SU-DHL-6 (cell line): ENCODE measurements at regions not wholly inside any gene's neighbourhood (a gene's known extent, or its start where the extent isn't known, plus 50 kb on each side); places are given as distances from the start of the nearest gene placed in this dataset.

Source experiments
- H2AFZ ChIP-seq: fragments of 200-600 bp; sonication (generic); 2 replicates; pipeline ENCODE4 v1.6.1; 2014; ENCODE audit warnings: low read depth, mild to moderate bottlenecking, moderate library complexity, mixed read lengths, antibody characterized with exemption, low read length; ENCODE audit not compliant: severe bottlenecking
- H3F3A ChIP-seq: fragments of 200-600 bp; shearing (Covaris generic); 2 replicates; pipeline ENCODE4 v1.6.0; 2016; ENCODE audit warnings: antibody characterized with exemption, mild to moderate bottlenecking; ENCODE audit not compliant: insufficient read depth
- H3K27ac ChIP-seq: fragments of 200-600 bp; sonication (generic); 2 replicates; pipeline ENCODE4 v1.5.1; 2016; ENCODE audit warnings: low read depth, mild to moderate bottlenecking, low read length, moderate library complexity, mixed read lengths
- H3K27me3 ChIP-seq: fragments of 200-600 bp; sonication (generic), shearing (Covaris generic); 2 replicates; pipeline ENCODE4 v1.6.0; 2014; ENCODE audit warnings: mild to moderate bottlenecking, low read length
- H3K36me3 ChIP-seq: fragments of 200-600 bp; sonication (generic); 2 replicates; pipeline ENCODE4 v1.6.1; 2014; ENCODE audit warnings: mild to moderate bottlenecking, low read length, mixed read lengths
- H3K4me2 ChIP-seq: fragments of 300-600, 200-600 bp; shearing (Covaris generic), sonication (generic); 2 replicates; pipeline ENCODE4 v1.6.0; 2014; ENCODE audit warnings: low read length, low read depth, mild to moderate bottlenecking; ENCODE audit not compliant: poor library complexity, severe bottlenecking
- H3K4me3 ChIP-seq: fragments of 200-600 bp; sonication (generic); 2 replicates; pipeline ENCODE4 v1.5.1; 2014; ENCODE audit warnings: antibody characterized with exemption, low read length, mild to moderate bottlenecking, mixed read lengths; ENCODE audit not compliant: insufficient read depth, poor library complexity, severe bottlenecking
- H3K79me2 ChIP-seq: fragments of 200-600 bp; sonication (generic); 2 replicates; pipeline ENCODE4 v1.6.1; 2014; ENCODE audit warnings: mild to moderate bottlenecking, low read length, moderate library complexity; ENCODE audit not compliant: insufficient read depth
- H3K9ac ChIP-seq: fragments of 200-600 bp; sonication (generic); 2 replicates; pipeline ENCODE4 v1.7.0; 2014; ENCODE audit warnings: mild to moderate bottlenecking, low read length
- H3K9me2 ChIP-seq: fragments of 200-600 bp; sonication (generic); replicated peaks from 2 replicates; pipeline ENCODE4 v1.6.1; 2014; ENCODE audit warnings: low read length; ENCODE audit not compliant: insufficient read depth
- H3K9me3 ChIP-seq: fragments of 200-600 bp; sonication (generic); 2 replicates; pipeline ENCODE4 v1.6.1; 2014; ENCODE audit warnings: low read length, mixed read lengths; ENCODE audit not compliant: insufficient read depth
- H4K20me1 ChIP-seq: fragments of 200-600 bp; sonication (generic); 2 replicates; pipeline ENCODE4 v1.6.1; 2014; ENCODE audit warnings: low read depth, mild to moderate bottlenecking, antibody characterized with exemption, low read length, moderate library complexity, mixed read lengths
- EZH2phosphoT487 ChIP-seq: fragments of 200-600 bp; sonication (generic), shearing (Covaris generic); conservative IDR thresholded peaks from 2 replicates; pipeline ENCODE4 v1.6.1; 2018; ENCODE audit warnings: mild to moderate bottlenecking, antibody characterized with exemption, low read length, moderate library complexity, mixed read lengths
- TF ChIP-seq, protein P1 (sequence below): fragments of 200-600 bp; sonication (generic); IDR thresholded peaks from one replicate; pipeline ENCODE4 v1.5.1; 2017; ENCODE audit warnings: antibody characterized with exemption, mild to moderate bottlenecking, low read length, moderate library complexity; ENCODE audit not compliant: insufficient read depth, poor library complexity, severe bottlenecking

DNA sequence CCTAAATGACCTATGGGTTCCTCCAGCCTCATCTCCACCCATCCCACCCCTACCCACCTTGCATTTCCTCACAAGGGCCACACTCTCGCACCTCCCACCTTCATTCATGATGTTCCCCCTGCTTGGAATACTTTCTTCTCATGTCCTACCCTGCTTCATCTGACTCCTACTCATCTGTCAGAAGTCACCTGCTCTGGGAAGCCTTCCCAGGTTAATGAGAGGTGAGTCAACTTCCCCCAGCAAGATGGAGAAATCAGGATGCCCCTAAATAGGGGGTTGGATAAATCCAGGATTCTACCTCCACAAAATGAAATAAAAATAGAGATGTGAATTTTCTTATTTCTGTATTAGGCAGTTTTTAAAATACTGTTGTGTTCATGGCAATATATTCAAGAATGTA is 51.0 kb upstream of the WSB1 start:
- Histone ChIP-seq H4K20me1 (no peaks in the 10 kb centered on the region), H3K9ac (no peak overlapping the region), H3K9me3 (no peaks in the 10 kb centered on the region), H3K4me2 (no peak overlapping the region), H3F3A (no peaks in the 10 kb centered on the region), H3K36me3 (no peaks in the 10 kb centered on the region), H3K27me3 (no peaks in the 10 kb centered on the region), H3K79me2 (no peaks in the 10 kb centered on the region), H3K9me2 (no peaks in the 10 kb centered on the region), H3K27ac (no peak overlapping the region), H3K4me3 (no peak overlapping the region), H2AFZ (no peak overlapping the region)
- TF ChIP-seq, protein P1, sequence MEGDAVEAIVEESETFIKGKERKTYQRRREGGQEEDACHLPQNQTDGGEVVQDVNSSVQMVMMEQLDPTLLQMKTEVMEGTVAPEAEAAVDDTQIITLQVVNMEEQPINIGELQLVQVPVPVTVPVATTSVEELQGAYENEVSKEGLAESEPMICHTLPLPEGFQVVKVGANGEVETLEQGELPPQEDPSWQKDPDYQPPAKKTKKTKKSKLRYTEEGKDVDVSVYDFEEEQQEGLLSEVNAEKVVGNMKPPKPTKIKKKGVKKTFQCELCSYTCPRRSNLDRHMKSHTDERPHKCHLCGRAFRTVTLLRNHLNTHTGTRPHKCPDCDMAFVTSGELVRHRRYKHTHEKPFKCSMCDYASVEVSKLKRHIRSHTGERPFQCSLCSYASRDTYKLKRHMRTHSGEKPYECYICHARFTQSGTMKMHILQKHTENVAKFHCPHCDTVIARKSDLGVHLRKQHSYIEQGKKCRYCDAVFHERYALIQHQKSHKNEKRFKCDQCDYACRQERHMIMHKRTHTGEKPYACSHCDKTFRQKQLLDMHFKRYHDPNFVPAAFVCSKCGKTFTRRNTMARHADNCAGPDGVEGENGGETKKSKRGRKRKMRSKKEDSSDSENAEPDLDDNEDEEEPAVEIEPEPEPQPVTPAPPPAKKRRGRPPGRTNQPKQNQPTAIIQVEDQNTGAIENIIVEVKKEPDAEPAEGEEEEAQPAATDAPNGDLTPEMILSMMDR, result no peak
- TF ChIP-seq EZH2phosphoT487, result no peak

DNA sequence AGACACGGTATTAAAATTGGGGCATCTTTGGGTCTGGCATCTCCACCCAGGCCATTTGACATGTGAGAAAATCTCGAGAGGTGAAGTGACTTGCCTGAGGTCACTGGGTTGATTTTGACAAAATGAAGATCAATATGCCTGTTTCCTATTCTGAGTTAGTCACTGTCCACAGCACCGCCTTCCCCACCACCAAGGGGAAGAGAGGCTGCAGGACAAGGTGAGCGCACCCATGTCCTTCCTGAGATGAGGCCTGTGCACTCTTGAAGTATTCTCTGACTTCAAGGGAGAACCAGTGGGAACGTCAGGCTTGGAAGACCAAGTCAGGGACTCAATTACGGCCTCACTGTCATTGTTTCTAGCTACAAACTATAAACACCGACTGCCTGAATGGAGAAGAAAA is 49.9 kb upstream of the WSB1 start:
- no peak overlapping the region for H2AFZ ChIP-seq
- no peaks in the 10 kb centered on the region for H3K79me2 ChIP-seq
- no peak overlapping the region for H3K4me2 ChIP-seq
- H3K36me3 ChIP-seq, result no peaks in the 10 kb centered on the region
- TF ChIP-seq, protein P1, result no peak
- TF ChIP-seq EZH2phosphoT487, result no peak
- H3K9ac ChIP-seq, result no peak overlapping the region
- H3K27me3 ChIP-seq, result no peaks in the 10 kb centered on the region
- H3K4me3 ChIP-seq, result no peak overlapping the region
- H3K9me3 ChIP-seq, result no peaks in the 10 kb centered on the region
- H3F3A ChIP-seq, result no peaks in the 10 kb centered on the region
- H3K9me2 ChIP-seq, result no peaks in the 10 kb centered on the region
- no peaks in the 10 kb centered on the region for H4K20me1 ChIP-seq
- H3K27ac ChIP-seq, result no peak overlapping the region
